H1 (cell line): ENCODE measurements at regions not wholly inside any gene's neighbourhood (a gene's known extent, or its start where the extent isn't known, plus 50 kb on each side); places are given as distances from the start of the nearest gene placed in this dataset.

ENCODE experiments used
- CTCF ChIA-PET: fragments of 300-600 bp; sonication (Branson Sonifier 250); formaldehyde crosslinking; loops from one replicate; lab custom pipeline; 2021; ENCODE audit not compliant: partially characterized antibody; lab: Charles Lee
- POLR2A ChIA-PET: fragments of 300-600 bp; sonication (Branson Sonifier 250); formaldehyde crosslinking; loops from one replicate; lab custom pipeline; 2021; ENCODE audit warnings: inconsistent platforms; ENCODE audit not compliant: partially characterized antibody; lab: Charles Lee
- DNase-seq, 2 experiments: peaks; one replicate each; pipeline versions ENCODE4 v3.0.0 to v3.0.0-alpha.2; 2010 to 2022; ENCODE audit warnings: low spot score in 2 of 2, low read depth in 1 of 2, mixed read lengths in 1 of 2
- FAIRE-seq: peaks from 2 replicates; lab custom pipeline; 2011; peaks lifted over from hg19 to GRCh38; lab: Jason Lieb, UNC
- H2AFZ ChIP-seq: 2 replicates; pipeline ENCODE4 v1.8.1; 2012; ENCODE audit warnings: low read length, inconsistent platforms
- H2AK5ac ChIP-seq: 2 replicates; pipeline ENCODE4 v1.6.1; 2013; ENCODE audit warnings: low read depth, low read length
- H2BK120ac ChIP-seq: replicated peaks from 2 replicates; pipeline ENCODE3; 2013; ENCODE audit warnings: low read depth, low read length, inconsistent platforms
- H2BK12ac ChIP-seq: 2 replicates; pipeline ENCODE4 v1.6.1; 2013; ENCODE audit warnings: low read depth, low read length
- H2BK15ac ChIP-seq: 2 replicates; pipeline ENCODE4 v1.6.1; 2013; ENCODE audit warnings: low read length
- H2BK20ac ChIP-seq: 2 replicates; pipeline ENCODE4 v1.6.1; 2013; ENCODE audit warnings: low read length
- H2BK5ac ChIP-seq: 2 replicates; pipeline ENCODE4 v1.6.1; 2013; ENCODE audit warnings: low read depth, low read length
- H3K14ac ChIP-seq: 2 replicates; pipeline ENCODE4 v1.6.1; 2013; ENCODE audit warnings: inconsistent platforms; ENCODE audit not compliant: insufficient read length
- H3K18ac ChIP-seq: 2 replicates; pipeline ENCODE4 v1.6.1; 2013; ENCODE audit warnings: low read length; ENCODE audit errors: extremely low read depth
- H3K23ac ChIP-seq: 2 replicates; pipeline ENCODE4 v1.6.1; 2013; ENCODE audit warnings: inconsistent platforms; ENCODE audit not compliant: insufficient read length
- H3K23me2 ChIP-seq: 2 replicates; pipeline ENCODE4 v1.6.1; 2013; ENCODE audit warnings: low read depth, low read length
- H3K27ac ChIP-seq: 2 replicates; pipeline ENCODE4 v1.6.1; 2011; ENCODE audit warnings: low read depth, low read length, inconsistent platforms
- H3K27me3 ChIP-seq, 4 experiments: replicated peaks in 1 of 4; 1 replicate in 1 of 4; 2 replicates in 3 of 4; pipeline versions ENCODE4 v1.6.1 to v1.8.1; 2011 to 2013; ENCODE audit warnings: low read length in 3 of 4, mild to moderate bottlenecking in 3 of 4, inconsistent platforms in 2 of 4, mixed read lengths in 2 of 4, moderate library complexity in 1 of 4; ENCODE audit not compliant: control insufficient read depth in 3 of 4, insufficient read depth in 3 of 4; ENCODE audit errors: extremely low read depth in 1 of 4
- H3K36me3 ChIP-seq, 4 experiments: 2 replicates each; pipeline versions ENCODE4 v1.6.1 to v1.8.1; 2011 to 2013; ENCODE audit warnings: mild to moderate bottlenecking in 4 of 4, low read length in 3 of 4, moderate library complexity in 2 of 4, control low read depth in 1 of 4, inconsistent platforms in 1 of 4; ENCODE audit not compliant: insufficient read depth in 4 of 4, control insufficient read depth in 2 of 4
- H3K4ac ChIP-seq: replicated peaks from 2 replicates; pipeline ENCODE3; 2013; ENCODE audit warnings: low read length, low read depth, mixed read lengths, inconsistent platforms; ENCODE audit not compliant: insufficient read length
- H3K4me1 ChIP-seq, 4 experiments: replicated peaks in 1 of 4; 1 replicate in 1 of 4; 2 replicates in 3 of 4; pipeline versions ENCODE4 v1.6.1 to v1.8.1; 2011 to 2013; ENCODE audit warnings: low read length in 3 of 4, inconsistent platforms in 2 of 4, mixed read lengths in 1 of 4; ENCODE audit not compliant: insufficient read depth in 4 of 4, control insufficient read depth in 3 of 4
- H3K4me2 ChIP-seq, 2 experiments: 2 replicates each; pipeline versions ENCODE4 v1.6.1 to v1.8.1; 2011 to 2013; ENCODE audit warnings: low read depth in 2 of 2, low read length in 2 of 2, control low read depth in 1 of 2, inconsistent platforms in 1 of 2, mild to moderate bottlenecking in 1 of 2; ENCODE audit not compliant: insufficient read depth in 1 of 2
- H3K4me3 ChIP-seq, 4 experiments: fragments of 200-600, 300-600 bp in 1 of 4; sonication (generic), shearing (Covaris generic), sonication (Bioruptor Twin) in 1 of 4; 2 replicates each; pipeline versions ENCODE4 v1.5.1 to v1.8.1; 2011 to 2016; ENCODE audit warnings: low read length in 4 of 4, low read depth in 3 of 4, control low read depth in 2 of 4, inconsistent platforms in 2 of 4, mild to moderate bottlenecking in 2 of 4, mixed read lengths in 1 of 4, moderate library complexity in 1 of 4; ENCODE audit not compliant: insufficient read depth in 2 of 4; ENCODE audit errors: extremely low read depth in 1 of 4
- H3K56ac ChIP-seq: replicated peaks from 2 replicates; pipeline ENCODE3; 2013; ENCODE audit warnings: low read depth, mild to moderate bottlenecking, mixed read lengths, low read length, inconsistent platforms; ENCODE audit not compliant: insufficient read length
- H3K79me1 ChIP-seq: 2 replicates; pipeline ENCODE4 v1.6.1; 2013; ENCODE audit warnings: low read depth, low read length, control low read depth
- H3K79me2 ChIP-seq, 2 experiments: 2 replicates each; pipeline versions ENCODE4 v1.6.1 to v1.8.1; 2012 to 2013; ENCODE audit warnings: low read length in 2 of 2, mild to moderate bottlenecking in 2 of 2, inconsistent platforms in 1 of 2; ENCODE audit not compliant: insufficient read depth in 2 of 2, control insufficient read depth in 1 of 2
- H3K9ac ChIP-seq, 4 experiments: replicated peaks in 1 of 4; 1 replicate in 1 of 4; 2 replicates in 3 of 4; pipeline versions ENCODE4 v1.6.1 to v1.8.1; 2011 to 2013; ENCODE audit warnings: low read depth in 3 of 4, low read length in 3 of 4, control low read depth in 2 of 4, mild to moderate bottlenecking in 2 of 4, moderate library complexity in 2 of 4, inconsistent platforms in 1 of 4; ENCODE audit errors: extremely low read depth in 1 of 4
- H3K9me3 ChIP-seq, 2 experiments: 2 replicates each; pipeline versions ENCODE4 v1.6.1 to v1.8.1; 2012 to 2013; ENCODE audit warnings: mild to moderate bottlenecking in 2 of 2, moderate library complexity in 2 of 2, control low read depth in 1 of 2, inconsistent platforms in 1 of 2, low read depth in 1 of 2, low read length in 1 of 2, mixed read lengths in 1 of 2; ENCODE audit not compliant: insufficient read depth in 2 of 2
- H4K20me1 ChIP-seq, 2 experiments: replicated peaks in 1 of 2; 2 replicates each; pipeline versions ENCODE3 to v1.8.1; 2011 to 2013; ENCODE audit warnings: inconsistent platforms in 2 of 2, low read length in 2 of 2, mild to moderate bottlenecking in 1 of 2; ENCODE audit not compliant: insufficient read depth in 2 of 2, control insufficient read depth in 1 of 2
- H4K5ac ChIP-seq: 2 replicates; pipeline ENCODE4 v1.6.1; 2013; ENCODE audit warnings: low read length, low read depth, mixed read lengths, inconsistent platforms; ENCODE audit not compliant: insufficient read length
- H4K8ac ChIP-seq: 2 replicates; pipeline ENCODE4 v1.8.0; 2013; ENCODE audit warnings: mild to moderate bottlenecking, moderate library complexity, low read length, inconsistent platforms; ENCODE audit not compliant: insufficient read depth; ENCODE audit errors: extremely low read depth
- H4K91ac ChIP-seq: replicated peaks from 2 replicates; pipeline ENCODE3; 2013; ENCODE audit warnings: low read length, mixed read lengths, inconsistent platforms; ENCODE audit not compliant: insufficient read length
- FOSL1 ChIP-seq: IDR thresholded peaks from 2 replicates; pipeline ENCODE4 v1.6.1; 2011; ENCODE audit warnings: mild to moderate bottlenecking, low read depth, low read length, moderate library complexity; ENCODE audit not compliant: insufficient read depth
- NRF1 ChIP-seq: IDR thresholded peaks from 2 replicates; pipeline ENCODE4 v1.6.1; 2011; ENCODE audit warnings: mild to moderate bottlenecking, low read depth, low read length, improper control_type of control experiment
- WGBS, 2 experiments: shearing (Covaris generic) in 1 of 2; methylation state at CpG; one replicate each; pipeline versions ENCODE4 v1.1.6 to v1.1.7; 2013 to 2015; ENCODE audit warnings: low lambda C conversion rate in 2 of 2, mixed read lengths in 2 of 2, inconsistent platforms in 1 of 2, low coverage in 1 of 2, missing lambda C conversion rate in 1 of 2; ENCODE audit not compliant: insufficient replicate concordance in 2 of 2, insufficient coverage in 1 of 2, insufficient read length in 1 of 2; ENCODE audit errors: extremely low coverage in 1 of 2, missing lambda C conversion rate in 1 of 2; 5-methylcytosine and 5-hydroxymethylcytosine counted together

GRCh38 chr5:93165559-93165958, 415.5 kb downstream of the NR2F1-AS1 start:
- ChIA-PET CTCF (interaction anchor here (0.7 kb wide), 1 partner anchor 78 kb away, joined by 4 read pairs; no protein-coding TSS in a partner anchor), POLR2A (no interaction called here)
- Histone ChIP-seq H3K4me3 (no peak overlapping the region), H2BK20ac (no peak overlapping the region), H2BK5ac (no peak overlapping the region), H4K8ac (no peak overlapping the region), H3K9ac (no peak overlapping the region), H3K4me1 (no peaks in the 10 kb centered on the region), H3K4me2 (no peak overlapping the region), H3K79me1 (no peaks in the 10 kb centered on the region), H2BK12ac (no peak overlapping the region), H3K27ac (no peak overlapping the region), H3K14ac (no peak overlapping the region), H2AFZ (no peak overlapping the region), H2BK120ac (no peak overlapping the region), H3K27me3 (no peaks in the 10 kb centered on the region), H3K23me2 (no peaks in the 10 kb centered on the region), H3K56ac (no peak overlapping the region), H2BK15ac (no peak overlapping the region), H3K36me3 (no peaks in the 10 kb centered on the region), H4K20me1 (no peaks in the 10 kb centered on the region), H3K18ac (no peak overlapping the region), H3K4ac (no peak overlapping the region), H4K5ac (no peak overlapping the region), H3K9me3 (no peaks in the 10 kb centered on the region), H2AK5ac (no peak overlapping the region), H3K79me2 (no peaks in the 10 kb centered on the region), H4K91ac (no peak overlapping the region), H3K23ac (no peak overlapping the region)
- DNase-seq, result no peak
- no peak for FAIRE-seq
- WGBS, 2 experiments, result 98% methylated on average over 2 of the region's 2 CpGs; no CpG with 5 or more reads in 1 of the 2 experiments
- TF ChIP-seq FOSL1 (no peak), NRF1 (no peak)
